B cell (primary cell): ENCODE measurements at regions not wholly inside any gene's neighbourhood (a gene's known extent, or its start where the extent isn't known, plus 50 kb on each side); places are given as distances from the start of the nearest gene placed in this dataset.

Experiments used
- EZH2 ChIP-seq: IDR thresholded peaks from 2 replicates; pipeline ENCODE4 v1.6.1; 2012; ENCODE audit warnings: borderline replicate concordance, low read depth, mild to moderate bottlenecking, moderate library complexity, low read length; ENCODE audit not compliant: insufficient read depth, poor library complexity, severe bottlenecking
- TF ChIP-seq, protein P1 (sequence below): fragments of 200-600 bp; IDR thresholded peaks from one replicate; pipeline ENCODE4 v1.8.0; 2022; ENCODE audit warnings: antibody characterized with exemption, mild to moderate bottlenecking

GRCh38 chr4:31968842-31969241, 1248.7 kb downstream of the PCDH7 start:
- TF ChIP-seq, protein P1, sequence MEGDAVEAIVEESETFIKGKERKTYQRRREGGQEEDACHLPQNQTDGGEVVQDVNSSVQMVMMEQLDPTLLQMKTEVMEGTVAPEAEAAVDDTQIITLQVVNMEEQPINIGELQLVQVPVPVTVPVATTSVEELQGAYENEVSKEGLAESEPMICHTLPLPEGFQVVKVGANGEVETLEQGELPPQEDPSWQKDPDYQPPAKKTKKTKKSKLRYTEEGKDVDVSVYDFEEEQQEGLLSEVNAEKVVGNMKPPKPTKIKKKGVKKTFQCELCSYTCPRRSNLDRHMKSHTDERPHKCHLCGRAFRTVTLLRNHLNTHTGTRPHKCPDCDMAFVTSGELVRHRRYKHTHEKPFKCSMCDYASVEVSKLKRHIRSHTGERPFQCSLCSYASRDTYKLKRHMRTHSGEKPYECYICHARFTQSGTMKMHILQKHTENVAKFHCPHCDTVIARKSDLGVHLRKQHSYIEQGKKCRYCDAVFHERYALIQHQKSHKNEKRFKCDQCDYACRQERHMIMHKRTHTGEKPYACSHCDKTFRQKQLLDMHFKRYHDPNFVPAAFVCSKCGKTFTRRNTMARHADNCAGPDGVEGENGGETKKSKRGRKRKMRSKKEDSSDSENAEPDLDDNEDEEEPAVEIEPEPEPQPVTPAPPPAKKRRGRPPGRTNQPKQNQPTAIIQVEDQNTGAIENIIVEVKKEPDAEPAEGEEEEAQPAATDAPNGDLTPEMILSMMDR: no peak
- TF ChIP-seq EZH2: no peak
